ENCODE measurements at regions not wholly inside any gene's neighbourhood (a gene's known extent, or its start where the extent isn't known, plus 50 kb on each side); places are given as distances from the start of the nearest gene placed in this dataset.

- TF ChIP-seq CTCF (IDR thresholded peaks at IDR 0.05; ENCODE audit: low read depth, low read length, poor library complexity, severe bottlenecking) (no peak), EZH2phosphoT487 (IDR thresholded peaks at IDR 0.05; ENCODE audit: borderline replicate concordance, low read length) (no peak)
Measured at GRCh38 chr15:35963326-35963725, 417.4 kb upstream of the DPH6 start.
